ENCODE measurements at regions not wholly inside any gene's neighbourhood (a gene's known extent, or its start where the extent isn't known, plus 50 kb on each side); places are given as distances from the start of the nearest gene placed in this dataset.

DNA sequence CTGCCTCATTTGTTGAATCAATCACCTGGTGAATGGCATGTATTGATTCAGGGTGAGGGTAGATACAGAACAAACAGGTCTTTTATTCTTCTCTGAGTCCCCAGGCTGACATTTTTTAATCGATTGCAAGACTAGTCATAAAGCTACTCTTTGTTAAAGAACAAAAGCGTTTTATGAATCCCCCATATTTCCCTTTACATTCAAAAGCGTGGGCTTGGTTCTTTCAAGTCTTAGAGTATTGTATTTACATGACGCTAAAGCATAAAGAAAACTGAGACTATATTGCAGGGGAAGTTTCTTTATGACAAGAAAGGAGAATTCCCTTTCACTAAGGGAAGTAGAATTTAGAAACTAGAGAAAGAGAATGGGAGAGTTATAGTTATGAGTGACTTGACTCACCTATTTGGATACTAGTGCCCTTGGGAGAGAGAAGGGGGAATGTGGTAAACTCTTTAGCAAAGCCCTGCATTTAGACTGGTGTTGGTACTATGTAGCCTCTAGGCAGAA lies 69.3 kb upstream of the PDE5A start (continued):
- no peak for TF ChIP-seq SRSF4 (IDR thresholded peaks at IDR 0.05; ENCODE audit: low read depth, low read length, poor library complexity, severe bottlenecking)
- no peak for TF ChIP-seq ZSCAN21 (CRISPR knock-in tag; IDR thresholded peaks at IDR 0.05; ENCODE audit: borderline replicate concordance)
- no peak for TF ChIP-seq YEATS2 (CRISPR knock-in tag; IDR thresholded peaks at IDR 0.05; ENCODE audit: borderline replicate concordance)
- TF ChIP-seq REPIN1 (CRISPR knock-in tag; IDR thresholded peaks at IDR 0.05; ENCODE audit: borderline replicate concordance, low read depth), result no peak
- no peak for TF ChIP-seq ZNF282 (IDR thresholded peaks at IDR 0.05; ENCODE audit: partially characterized antibody)
- TF ChIP-seq TGIF2 (CRISPR knock-in tag; IDR thresholded peaks at IDR 0.05), result no peak
- no peak for TF ChIP-seq MZF1 (CRISPR knock-in tag; IDR thresholded peaks at IDR 0.05; ENCODE audit: borderline replicate concordance)

DNA sequence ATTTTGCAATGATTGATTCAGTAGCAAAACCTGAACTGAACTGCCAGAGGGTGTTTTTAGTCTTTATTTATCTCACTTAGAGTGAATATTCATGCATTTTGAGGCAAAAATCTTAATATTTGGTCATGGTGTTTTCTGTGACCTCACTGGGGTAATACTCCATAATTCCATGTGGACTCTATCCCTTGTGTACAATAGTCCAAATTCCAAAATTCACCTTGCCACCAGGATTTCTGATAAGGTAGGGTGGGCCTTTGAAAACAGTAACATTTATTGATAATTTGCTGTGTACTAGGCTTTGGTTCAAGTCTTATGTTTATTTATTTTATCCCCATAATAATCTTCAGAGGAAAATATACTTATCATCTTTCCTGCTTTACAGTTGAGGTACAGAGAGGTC lies 68.4 kb upstream of the PDE5A start:
- no peak overlapping the region for H3K9ac ChIP-seq (ENCODE audit: insufficient read depth, low read depth, low read length)
- no peak for ATAC-seq
- no peak overlapping the region for H3K27ac ChIP-seq (ENCODE audit: extremely low read length, insufficient read depth, low read length)
- no peak overlapping the region for H2AFZ ChIP-seq (ENCODE audit: low read length)
- H3K4me1 ChIP-seq (ENCODE audit: insufficient read depth, low read length), result peaks cover 9% of the 10 kb centered on the region
- no peaks in the 10 kb centered on the region for H4K20me1 ChIP-seq (ENCODE audit: insufficient read depth, low read length)
- H3K9me3 ChIP-seq (ENCODE audit: low read length), result no peaks in the 10 kb centered on the region
- ChIA-PET CTCF (ENCODE audit: low intra/inter-chr PET ratio, low total read pairs) (no interaction called here), POLR2A (no interaction called here)
- no TSS peak for BruUV-seq (replicated peaks)
- no peaks in the 10 kb centered on the region for H3K79me2 ChIP-seq (ENCODE audit: insufficient read depth, low read length)
- FAIRE-seq, result no peak
- intact Hi-C loops (cut with micrococcal nuclease; ENCODE audit: unreplicated experiment) (loop anchor here (2.0 kb wide), 1 partner anchor 68 kb away; the partner anchor contains the start of gene PDE5A), in situ Hi-C loops (cut with HindIII; ENCODE audit: extremely low pct_ligation_motif_present, low pct_unique_long_range_greater_than_20kb) (no loop called here)
- H3K36me3 ChIP-seq (replicated peaks in 1 of 2; ENCODE audit: control insufficient read depth in 1 of 2, insufficient read depth in 2 of 2, low read length in 2 of 2), result no peaks in the 10 kb centered on the region
- no peak overlapping the region for H3K4me2 ChIP-seq (ENCODE audit: low read depth, low read length)
- no peak for DNase-seq (ENCODE audit: low spot score)
- no peaks in the 10 kb centered on the region for H3K27me3 ChIP-seq (ENCODE audit: control insufficient read depth in 1 of 2, insufficient read depth in 2 of 2, low read length in 2 of 2)
- H3K4me3 ChIP-seq (replicated peaks in 1 of 3; ENCODE audit: insufficient read depth in 1 of 3, low read depth in 2 of 3, low read length in 3 of 3), result no peak overlapping the region
- TF ChIP-seq FOSL1 (CRISPR knock-in tag; IDR thresholded peaks at IDR 0.05; ENCODE audit: borderline replicate concordance), result no peak
- no peak for TF ChIP-seq MIXL1 (CRISPR knock-in tag; IDR thresholded peaks at IDR 0.05)
- TF ChIP-seq MZF1 (CRISPR knock-in tag; IDR thresholded peaks at IDR 0.05; ENCODE audit: borderline replicate concordance), result no peak
- no peak for TF ChIP-seq SNAPC2 (CRISPR knock-in tag; IDR thresholded peaks at IDR 0.05)
- TF ChIP-seq, protein P1, sequence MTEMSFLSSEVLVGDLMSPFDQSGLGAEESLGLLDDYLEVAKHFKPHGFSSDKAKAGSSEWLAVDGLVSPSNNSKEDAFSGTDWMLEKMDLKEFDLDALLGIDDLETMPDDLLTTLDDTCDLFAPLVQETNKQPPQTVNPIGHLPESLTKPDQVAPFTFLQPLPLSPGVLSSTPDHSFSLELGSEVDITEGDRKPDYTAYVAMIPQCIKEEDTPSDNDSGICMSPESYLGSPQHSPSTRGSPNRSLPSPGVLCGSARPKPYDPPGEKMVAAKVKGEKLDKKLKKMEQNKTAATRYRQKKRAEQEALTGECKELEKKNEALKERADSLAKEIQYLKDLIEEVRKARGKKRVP (CRISPR knock-in tag; IDR thresholded peaks at IDR 0.05), result no peak
- no peak for TF ChIP-seq STAG1 (CRISPR knock-in tag; IDR thresholded peaks at IDR 0.05)
- no peak for TF ChIP-seq ZNF569 (CRISPR knock-in tag; IDR thresholded peaks at IDR 0.05; ENCODE audit: borderline replicate concordance)
- TF ChIP-seq ZNF761 (CRISPR knock-in tag; conservative IDR thresholded peaks at IDR 0.05), result no peak
- TF ChIP-seq, protein P2, sequence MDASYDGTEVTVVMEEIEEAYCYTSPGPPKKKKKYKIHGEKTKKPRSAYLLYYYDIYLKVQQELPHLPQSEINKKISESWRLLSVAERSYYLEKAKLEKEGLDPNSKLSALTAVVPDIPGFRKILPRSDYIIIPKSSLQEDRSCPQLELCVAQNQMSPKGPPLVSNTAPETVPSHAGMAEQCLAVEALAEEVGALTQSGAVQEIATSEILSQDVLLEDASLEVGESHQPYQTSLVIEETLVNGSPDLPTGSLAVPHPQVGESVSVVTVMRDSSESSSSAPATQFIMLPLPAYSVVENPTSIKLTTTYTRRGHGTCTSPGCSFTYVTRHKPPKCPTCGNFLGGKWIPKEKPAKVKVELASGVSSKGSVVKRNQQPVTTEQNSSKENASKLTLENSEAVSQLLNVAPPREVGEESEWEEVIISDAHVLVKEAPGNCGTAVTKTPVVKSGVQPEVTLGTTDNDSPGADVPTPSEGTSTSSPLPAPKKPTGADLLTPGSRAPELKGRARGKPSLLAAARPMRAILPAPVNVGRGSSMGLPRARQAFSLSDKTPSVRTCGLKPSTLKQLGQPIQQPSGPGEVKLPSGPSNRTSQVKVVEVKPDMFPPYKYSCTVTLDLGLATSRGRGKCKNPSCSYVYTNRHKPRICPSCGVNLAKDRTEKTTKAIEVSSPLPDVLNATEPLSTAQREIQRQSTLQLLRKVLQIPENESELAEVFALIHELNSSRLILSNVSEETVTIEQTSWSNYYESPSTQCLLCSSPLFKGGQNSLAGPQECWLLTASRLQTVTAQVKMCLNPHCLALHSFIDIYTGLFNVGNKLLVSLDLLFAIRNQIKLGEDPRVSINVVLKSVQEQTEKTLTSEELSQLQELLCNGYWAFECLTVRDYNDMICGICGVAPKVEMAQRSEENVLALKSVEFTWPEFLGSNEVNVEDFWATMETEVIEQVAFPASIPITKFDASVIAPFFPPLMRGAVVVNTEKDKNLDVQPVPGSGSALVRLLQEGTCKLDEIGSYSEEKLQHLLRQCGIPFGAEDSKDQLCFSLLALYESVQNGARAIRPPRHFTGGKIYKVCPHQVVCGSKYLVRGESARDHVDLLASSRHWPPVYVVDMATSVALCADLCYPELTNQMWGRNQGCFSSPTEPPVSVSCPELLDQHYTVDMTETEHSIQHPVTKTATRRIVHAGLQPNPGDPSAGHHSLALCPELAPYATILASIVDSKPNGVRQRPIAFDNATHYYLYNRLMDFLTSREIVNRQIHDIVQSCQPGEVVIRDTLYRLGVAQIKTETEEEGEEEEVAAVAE (CRISPR knock-in tag; IDR thresholded peaks at IDR 0.05; ENCODE audit: borderline replicate concordance), result no peak
- TF ChIP-seq ZNF589 (CRISPR knock-in tag; conservative IDR thresholded peaks at IDR 0.05), result no peak
- no peak for TF ChIP-seq ZFYVE20 (CRISPR knock-in tag; IDR thresholded peaks at IDR 0.05; ENCODE audit: borderline replicate concordance, low read depth)
- TF ChIP-seq ZSCAN21 (CRISPR knock-in tag; IDR thresholded peaks at IDR 0.05; ENCODE audit: borderline replicate concordance), result no peak
- no peak for TF ChIP-seq THAP11 (CRISPR knock-in tag; IDR thresholded peaks at IDR 0.05)
- no peak for TF ChIP-seq ZNF556 (CRISPR knock-in tag; IDR thresholded peaks at IDR 0.05; ENCODE audit: borderline replicate concordance)
